Type B pancreatic cell (in vitro differentiated cells): ENCODE measurements at regions not wholly inside any gene's neighbourhood (a gene's known extent, or its start where the extent isn't known, plus 50 kb on each side); places are given as distances from the start of the nearest gene placed in this dataset.
"Not testable (repeated sequence)": the region's sequence is repeated elsewhere in the genome, so short reads cannot be mapped to it uniquely, and the experiment has no call there.

Source experiments
- DNase-seq: peaks from one replicate; pipeline ENCODE4 v3.0.0; 2021; ENCODE audit warnings: mixed read lengths; ENCODE audit not compliant: unreplicated experiment; ENCODE audit errors: extremely low spot score
- H3K27ac Mint-ChIP-seq: 2 replicates; pipeline ENCODE4 v1.8.0; 2021; ENCODE audit warnings: mild to moderate bottlenecking, mixed read lengths
- H3K27me3 Mint-ChIP-seq: 2 replicates; pipeline ENCODE4 v1.8.0; 2021; ENCODE audit warnings: mixed read lengths
- H3K36me3 Mint-ChIP-seq: 2 replicates; pipeline ENCODE4 v1.8.0; 2021; ENCODE audit warnings: mixed read lengths
- H3K4me1 Mint-ChIP-seq: one replicate; pipeline ENCODE4 v1.8.0; 2021; ENCODE audit warnings: mixed read lengths; ENCODE audit not compliant: unreplicated experiment
- H3K4me3 Mint-ChIP-seq: 2 replicates; pipeline ENCODE4 v1.8.0; 2021; ENCODE audit warnings: mild to moderate bottlenecking, mixed read lengths
- H3K9me3 Mint-ChIP-seq: 2 replicates; pipeline ENCODE4 v1.8.0; 2021; ENCODE audit warnings: mixed read lengths
- microRNA-seq: library from miRNA; unstranded; fragments of <30 nt; microRNA quantifications from one replicate; pipeline ENCODE4, GENCODE V29; 2020
- TF ChIP-seq, protein P1 (sequence below): fragments of 200-600 bp; sonication (generic); conservative IDR thresholded peaks from 2 replicates; pipeline ENCODE4 v1.5.0; 2021; ENCODE audit warnings: antibody characterized with exemption, mild to moderate bottlenecking

GRCh38 chr6:27190126-27190525 is 57.4 kb upstream of the PRSS16 start:
- H3K9me3 Mint-ChIP-seq = no peaks in the 10 kb centered on the region

DNA sequence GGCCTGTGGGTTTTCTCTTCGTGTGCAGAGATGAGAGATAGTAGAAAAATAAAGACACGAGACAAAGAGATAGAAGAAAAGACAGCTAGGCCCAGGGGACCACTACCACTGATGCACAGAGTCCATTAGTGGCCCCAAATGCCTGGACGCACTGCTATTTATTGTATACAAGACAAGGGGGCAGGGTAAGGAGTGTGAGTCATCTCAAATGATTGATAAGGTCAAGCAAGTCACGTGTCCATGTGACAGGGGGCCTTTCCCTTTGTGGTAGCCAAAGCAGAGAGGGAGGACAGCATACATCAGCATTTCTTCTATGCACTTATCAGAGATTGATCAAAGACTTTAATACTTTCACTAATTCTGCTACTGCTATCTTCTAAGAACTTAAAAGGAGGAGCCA is 53.0 kb upstream of the PRSS16 start:
- not testable (repeated sequence) for H3K27me3 Mint-ChIP-seq, H3K4me3 Mint-ChIP-seq, DNase-seq, H3K4me1 Mint-ChIP-seq, H3K36me3 Mint-ChIP-seq, H3K9me3 Mint-ChIP-seq
- H3K27ac Mint-ChIP-seq = peak overlapping the region; percentile 17

More at GRCh38 chr6:27190126-27190525, 57.4 kb upstream of the PRSS16 start:
- H3K27ac Mint-ChIP-seq = no peak overlapping the region
- no peaks in the 10 kb centered on the region for H3K36me3 Mint-ChIP-seq
- H3K27me3 Mint-ChIP-seq = no peaks in the 10 kb centered on the region
- peaks cover 18% of the 10 kb centered on the region for H3K4me1 Mint-ChIP-seq
- no peak for DNase-seq
- TF ChIP-seq, protein P1, sequence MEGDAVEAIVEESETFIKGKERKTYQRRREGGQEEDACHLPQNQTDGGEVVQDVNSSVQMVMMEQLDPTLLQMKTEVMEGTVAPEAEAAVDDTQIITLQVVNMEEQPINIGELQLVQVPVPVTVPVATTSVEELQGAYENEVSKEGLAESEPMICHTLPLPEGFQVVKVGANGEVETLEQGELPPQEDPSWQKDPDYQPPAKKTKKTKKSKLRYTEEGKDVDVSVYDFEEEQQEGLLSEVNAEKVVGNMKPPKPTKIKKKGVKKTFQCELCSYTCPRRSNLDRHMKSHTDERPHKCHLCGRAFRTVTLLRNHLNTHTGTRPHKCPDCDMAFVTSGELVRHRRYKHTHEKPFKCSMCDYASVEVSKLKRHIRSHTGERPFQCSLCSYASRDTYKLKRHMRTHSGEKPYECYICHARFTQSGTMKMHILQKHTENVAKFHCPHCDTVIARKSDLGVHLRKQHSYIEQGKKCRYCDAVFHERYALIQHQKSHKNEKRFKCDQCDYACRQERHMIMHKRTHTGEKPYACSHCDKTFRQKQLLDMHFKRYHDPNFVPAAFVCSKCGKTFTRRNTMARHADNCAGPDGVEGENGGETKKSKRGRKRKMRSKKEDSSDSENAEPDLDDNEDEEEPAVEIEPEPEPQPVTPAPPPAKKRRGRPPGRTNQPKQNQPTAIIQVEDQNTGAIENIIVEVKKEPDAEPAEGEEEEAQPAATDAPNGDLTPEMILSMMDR = no peak
- no peak overlapping the region for H3K4me3 Mint-ChIP-seq

DNA sequence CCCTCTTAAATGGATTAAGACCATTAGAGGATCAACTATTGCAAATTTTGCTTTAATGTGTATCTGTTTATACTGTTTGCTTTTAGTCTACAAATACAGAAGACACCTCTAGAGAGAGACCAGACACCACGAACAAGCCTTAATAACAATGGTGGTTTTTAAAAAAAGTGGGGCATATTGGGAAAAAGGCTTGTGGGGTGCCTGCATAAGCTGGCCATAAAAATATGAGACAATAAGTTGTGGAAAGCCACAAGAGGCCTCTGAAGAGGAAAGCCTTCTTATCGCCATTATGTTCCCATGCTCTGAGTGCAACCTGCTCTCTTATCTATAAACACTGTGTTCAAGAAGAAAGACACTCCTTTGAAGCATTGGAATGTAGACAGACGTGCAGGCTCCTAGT is 52.0 kb upstream of the PRSS16 start:
- peak overlapping the region; percentile 89 for H3K27ac Mint-ChIP-seq
- not testable (repeated sequence) for H3K4me3 Mint-ChIP-seq, H3K9me3 Mint-ChIP-seq, H3K36me3 Mint-ChIP-seq, DNase-seq, H3K4me1 Mint-ChIP-seq, H3K27me3 Mint-ChIP-seq

Small RNA genes in the stretch of these regions (microRNA-seq; reads per million reads assigned to microRNA genes)
- 5.8 reads per million, percentile 22 among the genes with 10 or more reads in this experiment for gene MIR3143
